ENCODE measurements at regions not wholly inside any gene's neighbourhood (a gene's known extent, or its start where the extent isn't known, plus 50 kb on each side); places are given as distances from the start of the nearest gene placed in this dataset.

GRCh38 chr5:8399471-8399870, 530.5 kb downstream of the MTRR start:
- no peak for DNase-seq (ENCODE audit: low read depth)
- no peak overlapping the region for H3K4me3 ChIP-seq (replicated peaks; ENCODE audit: low read depth, low read length)
- no peak for TF ChIP-seq CTCF (IDR thresholded peaks at IDR 0.05; ENCODE audit: low read length, missing control alignments)

- no peak for TF ChIP-seq CTCF (IDR thresholded peaks at IDR 0.05; ENCODE audit: low read length, missing control alignments)
These were observed 539.3 kb downstream of the MTRR start for GRCh38 chr5:8408258-8408657.

GRCh38 chr5:8410618-8411017, 541.7 kb downstream of the MTRR start:
- no peak for TF ChIP-seq CTCF (IDR thresholded peaks at IDR 0.05; ENCODE audit: low read length, missing control alignments)
- no peak overlapping the region for H3K4me3 ChIP-seq (replicated peaks; ENCODE audit: low read depth, low read length)
- DNase-seq (ENCODE audit: low read depth) = no peak

More at GRCh38 chr5:8408258-8408657, 539.3 kb downstream of the MTRR start:
- H3K4me3 ChIP-seq (replicated peaks; ENCODE audit: low read depth, low read length) = no peak overlapping the region
- DNase-seq (ENCODE audit: low read depth) = no peak

- no peak overlapping the region for H3K4me3 ChIP-seq (replicated peaks; ENCODE audit: low read depth, low read length)
- no peak for TF ChIP-seq CTCF (IDR thresholded peaks at IDR 0.05; ENCODE audit: low read length, missing control alignments)
- DNase-seq (ENCODE audit: low read depth) = no peak
These were observed 545.0 kb downstream of the MTRR start for GRCh38 chr5:8413975-8414374.

- H3K4me3 ChIP-seq (replicated peaks; ENCODE audit: low read depth, low read length) = no peak overlapping the region
- DNase-seq (ENCODE audit: low read depth) = no peak
- no peak for TF ChIP-seq CTCF (IDR thresholded peaks at IDR 0.05; ENCODE audit: low read length, missing control alignments)
These were observed 548.5 kb downstream of the MTRR start for GRCh38 chr5:8417316-8418048.

GRCh38 chr5:8418049-8418426, 549.1 kb downstream of the MTRR start:
- no peak for TF ChIP-seq CTCF (IDR thresholded peaks at IDR 0.05; ENCODE audit: low read length, missing control alignments)
- no peak overlapping the region for H3K4me3 ChIP-seq (replicated peaks; ENCODE audit: low read depth, low read length)

More at GRCh38 chr5:8418049-8418426, 549.1 kb downstream of the MTRR start:
- no peak for DNase-seq (ENCODE audit: low read depth)

Data from fibroblast of pulmonary artery (primary cell).